ENCODE measurements at regions not wholly inside any gene's neighbourhood (a gene's known extent, or its start where the extent isn't known, plus 50 kb on each side); places are given as distances from the start of the nearest gene placed in this dataset.

DNA sequence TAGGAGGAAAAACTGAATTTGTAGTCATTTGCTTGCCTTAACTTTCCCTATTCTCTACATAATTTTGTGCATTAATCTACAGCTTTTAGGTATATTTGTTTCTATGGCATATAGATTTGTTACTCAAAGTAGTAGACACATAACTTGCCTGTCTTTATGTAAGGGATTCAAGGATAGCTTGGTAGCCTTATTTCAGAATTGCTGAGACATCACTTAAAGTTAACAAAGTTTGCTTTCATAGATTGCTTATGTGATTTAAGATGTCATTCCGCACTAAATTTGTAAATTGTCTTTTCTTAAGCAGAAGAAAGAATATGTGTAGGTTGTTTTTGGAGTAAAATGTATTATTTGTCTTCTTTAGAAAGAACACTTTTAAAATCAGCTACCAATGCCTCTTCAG lies 477.7 kb upstream of the NOVA1 start:
- H3K27me3 ChIP-seq (ENCODE audit: control insufficient read depth, insufficient read depth, low read length): no peaks in the 10 kb centered on the region
- no peak for DNase-seq
- no peaks in the 10 kb centered on the region for H3K4me1 ChIP-seq (ENCODE audit: control insufficient read depth, insufficient read depth, low read length)
- H3K9me3 ChIP-seq (ENCODE audit: control insufficient read depth, low read depth, low read length): no peaks in the 10 kb centered on the region
- 100% methylated on average over 1 of the region's 1 CpG for WGBS (ENCODE audit: insufficient coverage, low lambda C conversion rate)
- H3K36me3 ChIP-seq (ENCODE audit: control insufficient read depth, insufficient read depth, low read length): no peaks in the 10 kb centered on the region
- no peak overlapping the region for H3K27ac ChIP-seq (ENCODE audit: low read length)
- H3K4me3 ChIP-seq (ENCODE audit: low read length): no peak overlapping the region

DNA sequence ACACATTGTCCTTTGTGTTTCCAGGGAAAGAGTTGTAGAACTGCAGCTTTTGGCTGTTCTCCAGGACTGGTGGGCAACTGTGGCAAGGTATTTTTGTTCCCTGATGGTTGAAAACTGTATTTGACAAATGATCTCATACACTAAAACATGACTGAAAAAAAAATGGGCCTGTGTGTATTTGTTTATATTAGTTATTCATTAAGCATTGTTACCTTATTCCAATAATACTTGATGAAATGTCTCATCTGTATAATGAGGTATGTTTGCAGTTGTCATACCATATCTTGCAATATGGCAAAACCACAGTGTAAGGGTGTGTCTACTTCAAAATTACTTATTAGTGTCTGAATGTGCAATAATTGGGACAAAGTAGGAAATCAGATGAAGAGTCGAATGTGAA lies 479.4 kb upstream of the NOVA1 start:
- DNase-seq: no peak
- Histone ChIP-seq H3K36me3 (ENCODE audit: control insufficient read depth, insufficient read depth, low read length) (no peaks in the 10 kb centered on the region), H3K9me3 (ENCODE audit: control insufficient read depth, low read depth, low read length) (no peaks in the 10 kb centered on the region), H3K4me1 (ENCODE audit: control insufficient read depth, insufficient read depth, low read length) (no peaks in the 10 kb centered on the region), H3K27me3 (ENCODE audit: control insufficient read depth, insufficient read depth, low read length) (no peaks in the 10 kb centered on the region), H3K27ac (ENCODE audit: low read length) (no peak overlapping the region), H3K4me3 (ENCODE audit: low read length) (no peak overlapping the region)
- WGBS (ENCODE audit: insufficient coverage, low lambda C conversion rate): 90% methylated on average over 1 of the region's 1 CpG

DNA sequence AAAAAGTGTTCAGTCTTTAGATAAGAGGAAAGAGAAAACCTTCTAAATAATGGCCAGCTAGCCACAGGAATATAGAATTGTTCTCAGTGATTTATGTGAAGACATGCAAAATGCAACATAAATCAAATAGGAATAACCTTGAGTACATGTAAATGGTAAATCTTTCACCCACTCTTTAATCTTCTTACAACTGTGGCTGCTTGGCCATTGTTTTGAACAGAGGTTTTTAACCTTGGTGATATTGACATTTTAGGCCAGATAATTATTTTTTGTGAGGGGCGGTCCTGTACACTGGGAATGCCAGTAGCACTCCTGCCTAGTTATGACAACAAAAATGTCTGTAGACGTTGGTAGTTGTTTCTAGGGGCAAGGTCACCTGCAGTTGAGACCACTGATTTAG lies 479.9 kb upstream of the NOVA1 start:
- Histone ChIP-seq H3K36me3 (ENCODE audit: control insufficient read depth, insufficient read depth, low read length) (no peaks in the 10 kb centered on the region), H3K27ac (ENCODE audit: low read length) (no peak overlapping the region), H3K9me3 (ENCODE audit: control insufficient read depth, low read depth, low read length) (no peaks in the 10 kb centered on the region), H3K27me3 (ENCODE audit: control insufficient read depth, insufficient read depth, low read length) (no peaks in the 10 kb centered on the region), H3K4me1 (ENCODE audit: control insufficient read depth, insufficient read depth, low read length) (no peaks in the 10 kb centered on the region), H3K4me3 (ENCODE audit: low read length) (no peak overlapping the region)
- DNase-seq: no peak
- WGBS (ENCODE audit: insufficient coverage, low lambda C conversion rate): no CpG with 5 or more reads among the region's 2 CpGs

DNA sequence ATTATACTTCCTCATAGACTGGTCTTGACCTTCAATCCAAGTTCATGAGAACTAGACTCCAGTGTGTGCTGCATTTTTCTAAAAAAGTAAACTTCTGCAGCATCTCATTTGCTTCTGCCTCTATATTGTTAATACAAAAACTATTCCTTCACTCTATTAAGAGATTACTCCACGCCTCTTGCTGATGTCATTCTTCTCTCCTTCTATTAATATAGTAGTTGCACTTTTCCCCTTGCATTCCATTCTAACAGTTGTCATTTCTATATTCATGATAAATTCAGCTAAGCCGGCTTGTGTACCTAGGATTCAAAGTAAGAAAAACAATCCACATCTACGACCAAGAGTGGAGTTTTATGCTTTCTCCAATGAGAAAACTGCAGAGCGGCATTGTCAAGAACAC lies 480.4 kb upstream of the NOVA1 start:
- H3K27me3 ChIP-seq (ENCODE audit: control insufficient read depth, insufficient read depth, low read length): no peaks in the 10 kb centered on the region
- 60% methylated on average over 1 of the region's 4 CpGs for WGBS (ENCODE audit: insufficient coverage, low lambda C conversion rate)
- no peaks in the 10 kb centered on the region for H3K36me3 ChIP-seq (ENCODE audit: control insufficient read depth, insufficient read depth, low read length)
- no peak overlapping the region for H3K27ac ChIP-seq (ENCODE audit: low read length)
- DNase-seq: no peak
- H3K4me3 ChIP-seq (ENCODE audit: low read length): no peak overlapping the region
- H3K9me3 ChIP-seq (ENCODE audit: control insufficient read depth, low read depth, low read length): no peaks in the 10 kb centered on the region
- H3K4me1 ChIP-seq (ENCODE audit: control insufficient read depth, insufficient read depth, low read length): no peaks in the 10 kb centered on the region

DNA sequence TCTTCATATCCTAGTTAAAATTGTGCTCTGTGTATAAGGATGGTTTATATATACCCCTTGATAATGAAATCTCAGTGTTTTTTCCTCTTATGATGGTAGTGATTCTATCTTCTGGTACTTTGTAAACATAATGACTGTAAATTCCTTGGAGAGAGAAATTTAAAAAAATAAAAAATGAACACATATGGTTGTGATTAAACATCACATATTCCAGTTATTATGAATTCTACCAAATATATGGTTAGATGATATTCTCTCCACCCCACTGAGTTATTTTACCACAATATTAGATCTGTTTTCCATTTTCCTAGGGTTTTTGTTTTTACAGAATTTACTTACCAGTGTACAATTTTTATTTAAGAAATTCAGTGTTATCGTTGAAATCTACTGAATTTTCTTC lies 481.9 kb upstream of the NOVA1 start:
- H3K27me3 ChIP-seq (ENCODE audit: control insufficient read depth, insufficient read depth, low read length): no peaks in the 10 kb centered on the region
- H3K27ac ChIP-seq (ENCODE audit: low read length): no peak overlapping the region
- H3K4me3 ChIP-seq (ENCODE audit: low read length): no peak overlapping the region
- H3K9me3 ChIP-seq (ENCODE audit: control insufficient read depth, low read depth, low read length): no peaks in the 10 kb centered on the region
- 100% methylated on average over 1 of the region's 1 CpG for WGBS (ENCODE audit: insufficient coverage, low lambda C conversion rate)
- H3K4me1 ChIP-seq (ENCODE audit: control insufficient read depth, insufficient read depth, low read length): no peaks in the 10 kb centered on the region
- no peak for DNase-seq
- H3K36me3 ChIP-seq (ENCODE audit: control insufficient read depth, insufficient read depth, low read length): no peaks in the 10 kb centered on the region

DNA sequence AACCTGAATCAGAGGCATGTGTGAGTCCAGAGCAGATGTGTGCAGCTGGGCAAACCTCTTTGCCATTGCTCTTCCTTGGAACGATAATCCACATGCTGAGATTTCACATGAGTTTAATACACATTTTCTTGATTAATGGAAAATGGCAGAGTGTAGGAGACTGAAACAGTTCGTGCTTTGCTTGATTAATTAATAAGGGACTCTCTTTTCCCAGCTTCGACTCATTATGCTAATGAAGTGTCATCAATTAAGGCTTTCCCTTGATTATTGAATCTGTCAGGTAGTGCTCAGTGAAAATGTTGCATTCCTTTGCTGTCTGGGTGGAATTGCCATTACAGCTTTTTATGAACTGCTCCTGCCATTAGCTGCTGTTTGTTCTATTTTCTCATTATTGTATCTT lies 487.7 kb upstream of the NOVA1 start:
- WGBS (ENCODE audit: insufficient coverage, low lambda C conversion rate): no CpG with 5 or more reads among the region's 3 CpGs
- no peak for DNase-seq
- no peaks in the 10 kb centered on the region for H3K27me3 ChIP-seq (ENCODE audit: control insufficient read depth, insufficient read depth, low read length)
- no peaks in the 10 kb centered on the region for H3K9me3 ChIP-seq (ENCODE audit: control insufficient read depth, low read depth, low read length)
- no peaks in the 10 kb centered on the region for H3K36me3 ChIP-seq (ENCODE audit: control insufficient read depth, insufficient read depth, low read length)
- no peak overlapping the region for H3K4me3 ChIP-seq (ENCODE audit: low read length)
- no peaks in the 10 kb centered on the region for H3K4me1 ChIP-seq (ENCODE audit: control insufficient read depth, insufficient read depth, low read length)
- no peak overlapping the region for H3K27ac ChIP-seq (ENCODE audit: low read length)

DNA sequence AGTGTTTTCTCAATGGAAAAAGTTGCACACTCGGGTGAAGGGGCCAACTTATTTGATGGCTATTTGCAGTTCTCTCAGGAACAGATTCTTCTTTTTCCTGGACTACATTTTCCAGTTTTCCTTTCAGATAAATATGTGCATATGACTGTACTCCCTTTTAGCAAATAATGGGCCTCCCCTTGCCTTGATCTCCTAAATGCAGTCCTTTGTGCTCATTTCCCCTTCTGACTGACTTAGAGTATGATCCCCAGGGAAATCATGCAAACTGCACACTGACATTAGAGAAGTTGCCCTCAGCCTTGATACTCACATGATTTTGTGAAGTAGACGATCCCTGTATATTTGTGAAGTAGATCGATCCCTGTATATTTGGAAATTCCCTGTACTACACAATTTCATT lies 492.9 kb upstream of the NOVA1 start:
- no peak overlapping the region for H3K27ac ChIP-seq (ENCODE audit: low read length)
- H3K4me1 ChIP-seq (ENCODE audit: control insufficient read depth, insufficient read depth, low read length): no peaks in the 10 kb centered on the region
- no peaks in the 10 kb centered on the region for H3K27me3 ChIP-seq (ENCODE audit: control insufficient read depth, insufficient read depth, low read length)
- no peaks in the 10 kb centered on the region for H3K9me3 ChIP-seq (ENCODE audit: control insufficient read depth, low read depth, low read length)
- 80% methylated on average over 2 of the region's 3 CpGs for WGBS (ENCODE audit: insufficient coverage, low lambda C conversion rate)
- H3K4me3 ChIP-seq (ENCODE audit: low read length): no peak overlapping the region
- no peaks in the 10 kb centered on the region for H3K36me3 ChIP-seq (ENCODE audit: control insufficient read depth, insufficient read depth, low read length)
- DNase-seq: no peak

DNA sequence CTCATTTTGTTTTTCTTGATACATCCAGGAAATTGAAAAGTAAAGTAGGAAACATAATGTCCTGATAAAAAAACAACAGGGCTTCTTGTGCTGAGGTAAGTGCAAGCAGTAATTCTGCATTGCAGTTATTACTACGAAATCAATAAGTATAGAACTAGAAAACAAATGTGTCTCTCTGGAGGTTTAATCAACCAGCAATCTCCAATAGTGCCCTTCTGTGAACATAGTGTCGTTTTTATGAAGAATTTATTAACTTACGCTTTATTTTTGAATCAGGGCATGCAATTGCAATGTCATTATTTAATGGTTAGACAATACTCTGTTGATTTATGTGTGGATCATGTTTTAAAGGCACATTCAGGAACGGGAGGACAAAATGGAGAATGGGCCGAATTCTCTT lies 494.1 kb upstream of the NOVA1 start:
- Histone ChIP-seq H3K9me3 (ENCODE audit: control insufficient read depth, low read depth, low read length) (no peaks in the 10 kb centered on the region), H3K27me3 (ENCODE audit: control insufficient read depth, insufficient read depth, low read length) (no peaks in the 10 kb centered on the region), H3K4me3 (ENCODE audit: low read length) (no peak overlapping the region), H3K36me3 (ENCODE audit: control insufficient read depth, insufficient read depth, low read length) (no peaks in the 10 kb centered on the region), H3K4me1 (ENCODE audit: control insufficient read depth, insufficient read depth, low read length) (no peaks in the 10 kb centered on the region), H3K27ac (ENCODE audit: low read length) (no peak overlapping the region)
- 100% methylated on average over 1 of the region's 5 CpGs for WGBS (ENCODE audit: insufficient coverage, low lambda C conversion rate)
- no peak for DNase-seq

DNA sequence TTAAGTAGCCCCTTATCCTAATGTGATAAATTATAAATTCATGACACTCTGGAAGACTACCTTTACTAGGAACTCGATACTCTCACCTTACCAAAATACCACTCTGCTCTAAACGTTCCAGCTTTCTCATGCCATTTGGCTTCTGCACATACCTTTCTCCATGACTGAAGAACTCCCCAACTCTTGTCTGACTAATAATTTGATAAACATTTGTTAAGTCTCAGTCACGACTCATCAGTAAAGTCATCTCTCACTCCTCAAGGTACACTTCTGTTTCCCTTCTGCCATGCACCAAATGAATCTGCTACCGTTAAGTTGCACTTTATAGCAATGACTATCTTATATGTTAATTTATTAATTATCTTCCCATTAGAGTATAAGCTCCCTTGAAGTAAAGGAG lies 498.3 kb upstream of the NOVA1 start:
- Histone ChIP-seq H3K27me3 (ENCODE audit: control insufficient read depth, insufficient read depth, low read length) (no peaks in the 10 kb centered on the region), H3K4me3 (ENCODE audit: low read length) (no peak overlapping the region), H3K9me3 (ENCODE audit: control insufficient read depth, low read depth, low read length) (no peaks in the 10 kb centered on the region), H3K4me1 (ENCODE audit: control insufficient read depth, insufficient read depth, low read length) (no peaks in the 10 kb centered on the region), H3K27ac (ENCODE audit: low read length) (no peak overlapping the region), H3K36me3 (ENCODE audit: control insufficient read depth, insufficient read depth, low read length) (no peaks in the 10 kb centered on the region)
- 84% methylated on average over 3 of the region's 4 CpGs for WGBS (ENCODE audit: insufficient coverage, low lambda C conversion rate)
- no peak for DNase-seq

DNA sequence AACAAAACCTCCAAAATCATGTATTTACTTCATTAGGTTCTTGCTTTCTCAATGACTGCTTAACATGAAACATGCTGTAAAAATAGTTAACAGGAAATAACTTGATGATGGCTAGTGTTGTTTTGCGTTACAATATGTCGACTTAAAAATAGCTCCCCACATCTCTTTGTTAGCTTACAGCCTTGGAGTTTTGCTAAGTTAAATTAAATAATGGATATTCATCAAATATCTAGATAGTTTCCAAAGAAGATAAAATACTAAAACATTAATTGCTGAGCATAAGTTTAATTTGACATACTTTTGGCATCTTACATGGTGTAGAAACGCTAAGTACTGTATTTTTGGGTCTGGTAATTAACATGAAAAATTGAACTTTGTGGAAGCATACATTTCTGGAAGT lies 500.6 kb upstream of the NOVA1 start:
- H3K36me3 ChIP-seq (ENCODE audit: control insufficient read depth, insufficient read depth, low read length): no peaks in the 10 kb centered on the region
- no peak for DNase-seq
- 50% methylated on average over 1 of the region's 3 CpGs for WGBS (ENCODE audit: insufficient coverage, low lambda C conversion rate)

DNA sequence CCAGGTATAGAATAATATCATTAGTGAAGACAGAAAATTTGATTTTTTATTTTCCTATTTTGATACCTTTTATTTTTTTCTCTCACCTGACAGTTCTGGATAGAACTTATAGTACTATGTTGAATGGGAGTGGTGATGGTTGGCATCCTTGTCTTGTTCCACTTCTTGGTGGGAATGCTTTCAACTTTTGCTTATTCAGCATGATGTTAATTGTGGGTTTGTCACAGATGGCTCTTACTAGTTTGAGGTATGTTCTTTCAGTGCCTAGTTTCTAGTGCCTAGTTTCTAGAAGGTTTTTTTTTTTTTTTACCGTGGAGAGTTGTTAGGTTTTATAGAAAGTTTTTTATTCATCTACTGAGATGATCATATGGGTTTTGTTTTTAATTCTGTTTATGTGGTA lies 516.3 kb upstream of the NOVA1 start:
- H3K36me3 ChIP-seq (ENCODE audit: control insufficient read depth, insufficient read depth, low read length): no peaks in the 10 kb centered on the region
- WGBS (ENCODE audit: insufficient coverage, low lambda C conversion rate): no CpG with 5 or more reads among the region's 1 CpG
- no peak for DNase-seq
- no peak overlapping the region for H3K27ac ChIP-seq (ENCODE audit: low read length)
- no peaks in the 10 kb centered on the region for H3K4me1 ChIP-seq (ENCODE audit: control insufficient read depth, insufficient read depth, low read length)
- H3K9me3 ChIP-seq (ENCODE audit: control insufficient read depth, low read depth, low read length): peaks cover 3% of the 10 kb centered on the region
- no peak overlapping the region for H3K4me3 ChIP-seq (ENCODE audit: low read length)
- no peaks in the 10 kb centered on the region for H3K27me3 ChIP-seq (ENCODE audit: control insufficient read depth, insufficient read depth, low read length)

More for the DNA sequence above, 500.6 kb upstream of the NOVA1 start:
- H3K4me1 ChIP-seq (ENCODE audit: control insufficient read depth, insufficient read depth, low read length): no peaks in the 10 kb centered on the region
- no peaks in the 10 kb centered on the region for H3K9me3 ChIP-seq (ENCODE audit: control insufficient read depth, low read depth, low read length)
- H3K27ac ChIP-seq (ENCODE audit: low read length): no peak overlapping the region
- no peak overlapping the region for H3K4me3 ChIP-seq (ENCODE audit: low read length)
- no peaks in the 10 kb centered on the region for H3K27me3 ChIP-seq (ENCODE audit: control insufficient read depth, insufficient read depth, low read length)

Measured in large intestine (tissue), 3 donors.